ENCODE measurements at regions not wholly inside any gene's neighbourhood (a gene's known extent, or its start where the extent isn't known, plus 50 kb on each side); places are given as distances from the start of the nearest gene placed in this dataset.

DNA sequence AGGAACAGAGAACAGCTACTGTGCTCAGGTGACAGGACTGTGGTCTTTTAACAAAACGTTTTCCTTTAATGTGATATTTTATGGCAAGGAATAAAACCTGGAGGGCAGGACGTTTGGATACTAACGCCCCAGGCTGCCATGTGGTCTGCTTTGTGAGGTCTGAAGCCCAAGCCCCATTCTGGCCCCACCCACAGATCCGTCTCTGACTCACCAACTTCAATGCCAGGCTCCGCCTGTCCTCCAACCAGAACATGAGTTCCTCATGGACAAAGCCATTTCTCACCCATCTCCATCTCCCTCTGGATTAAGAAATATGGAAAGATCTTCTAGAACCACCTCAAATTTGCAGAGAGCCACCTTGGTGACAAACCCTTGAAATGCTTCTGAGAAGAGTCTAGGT is 148.8 kb downstream of the CRYBB2 start:
- no peak for FAIRE-seq

DNA sequence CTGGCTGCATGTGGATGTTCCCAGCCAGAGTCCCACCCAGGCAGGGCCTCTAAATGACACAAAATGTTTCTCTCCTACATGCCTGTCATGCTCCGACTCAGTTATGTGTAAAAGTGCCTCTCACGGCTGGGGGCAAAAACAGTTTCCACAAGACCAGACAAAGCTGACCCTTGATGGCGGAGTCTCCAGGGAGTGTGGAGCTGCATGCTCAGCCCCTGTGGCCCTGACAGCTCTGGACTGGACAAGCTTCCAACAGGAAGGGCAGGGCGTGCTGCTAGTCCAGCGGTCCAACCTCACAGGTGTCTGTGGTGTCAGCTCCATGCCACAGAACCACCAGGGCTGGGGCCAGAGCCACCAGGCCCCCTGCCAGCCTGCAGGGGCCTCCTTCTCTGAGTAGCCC is 149.6 kb downstream of the CRYBB2 start:
- FAIRE-seq: no peak

DNA sequence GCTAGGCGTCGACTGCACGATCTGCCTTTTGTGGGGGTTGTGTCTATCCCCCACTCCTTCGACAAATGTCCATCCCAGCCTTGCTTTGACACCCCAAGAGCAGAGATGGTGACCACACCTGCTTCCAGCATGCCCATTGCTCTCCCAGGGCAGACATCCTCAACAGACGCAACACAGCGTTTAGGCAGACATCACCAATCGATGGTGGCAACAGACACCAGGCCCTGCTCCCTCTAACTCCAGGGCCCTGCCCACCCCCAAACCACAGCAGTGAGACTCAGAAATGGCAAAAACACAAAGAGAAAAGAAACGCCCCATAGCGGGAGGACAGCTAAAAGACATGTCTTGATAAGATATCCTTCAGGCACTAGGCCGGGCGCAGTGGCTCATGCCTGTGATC is 150.9 kb downstream of the CRYBB2 start:
- FAIRE-seq: no peak

DNA sequence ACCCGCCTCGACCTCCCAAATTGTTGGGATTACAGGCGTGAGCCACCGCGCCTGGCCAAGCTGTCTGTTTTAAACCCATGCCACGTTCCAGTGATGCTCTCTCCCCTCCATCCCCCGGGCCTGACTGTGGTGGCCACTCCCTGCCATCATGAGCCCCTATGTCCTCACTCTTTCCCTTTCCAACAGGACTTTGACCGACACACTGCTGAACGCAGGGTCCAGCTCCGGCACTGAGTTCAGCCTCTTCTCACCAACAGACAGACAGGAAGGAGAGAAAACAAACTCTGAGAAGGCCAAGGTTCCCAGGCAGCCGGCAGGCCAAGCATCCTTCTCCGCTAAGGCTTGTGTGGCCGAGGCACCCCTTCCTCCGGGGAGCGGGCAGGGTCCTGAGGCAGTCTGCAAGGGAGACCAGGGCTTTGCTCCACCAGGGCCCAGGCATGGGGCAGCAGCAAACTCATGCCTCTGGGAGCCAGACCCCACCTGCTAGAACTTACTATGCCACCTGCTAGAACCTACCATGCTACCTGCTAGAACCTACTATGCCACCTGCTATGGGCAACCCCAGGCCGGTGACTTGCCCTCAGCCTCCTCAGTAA is 152.7 kb downstream of the CRYBB2 start:
- FAIRE-seq: no peak

DNA sequence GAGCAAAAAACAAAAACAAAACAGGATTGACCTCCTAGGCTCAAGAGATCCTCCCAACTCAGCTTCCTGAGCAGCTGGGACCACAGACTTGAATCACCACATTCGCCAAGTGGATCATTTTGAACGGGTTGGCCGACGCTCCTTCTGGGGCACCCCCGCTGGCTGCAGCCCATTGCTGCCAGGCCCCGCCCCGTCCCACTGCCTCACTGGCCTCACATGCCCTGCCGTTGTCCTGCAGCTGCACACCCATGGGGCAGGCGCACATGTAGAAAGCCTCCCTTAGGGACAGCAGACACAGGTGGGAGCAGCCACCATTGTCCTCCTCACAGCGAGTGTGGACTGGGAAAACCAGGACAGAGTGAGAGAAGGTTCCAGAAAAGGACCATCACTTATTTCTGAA is 154.5 kb downstream of the CRYBB2 start:
- FAIRE-seq: no peak

DNA sequence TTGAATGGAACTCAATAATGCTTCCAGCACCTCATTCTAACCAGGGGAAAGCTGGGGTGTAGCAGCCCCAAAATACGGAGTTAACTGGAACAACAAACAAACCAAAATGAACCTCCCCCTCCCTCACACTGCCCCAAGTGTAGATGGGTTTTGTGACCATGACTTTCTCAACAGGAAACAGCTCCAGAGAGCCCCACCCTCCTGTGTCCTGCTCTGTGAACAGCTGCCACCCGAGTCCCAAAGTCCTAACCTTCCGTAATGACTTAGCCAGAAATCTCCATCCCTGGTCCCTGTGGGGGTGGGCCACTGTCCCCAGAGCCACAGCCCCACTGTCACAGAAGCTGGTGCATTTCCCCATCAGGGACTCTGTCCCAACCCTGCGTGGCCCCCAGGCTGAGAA is 155.4 kb downstream of the CRYBB2 start:
- FAIRE-seq: no peak

DNA sequence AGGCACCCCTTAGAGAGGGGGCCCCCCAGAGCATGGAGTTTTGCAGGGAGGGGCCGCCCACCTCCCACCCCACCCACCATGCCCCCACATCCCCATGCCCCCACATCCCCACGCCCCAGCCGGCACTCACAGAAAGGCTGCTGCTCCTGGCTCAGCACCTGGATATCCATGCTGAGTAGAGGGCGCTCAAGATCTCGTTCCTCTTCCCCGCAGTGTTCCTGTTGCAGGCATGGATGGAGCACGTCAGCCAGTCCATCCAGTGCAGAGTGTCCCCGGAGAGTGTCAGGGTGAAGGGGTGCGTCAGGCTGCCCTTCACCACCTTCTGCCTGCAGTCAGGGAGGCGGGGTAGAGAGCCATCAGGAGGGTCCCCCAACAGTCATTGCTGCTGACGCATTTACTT is 156.2 kb downstream of the CRYBB2 start:
- no peak for FAIRE-seq

DNA sequence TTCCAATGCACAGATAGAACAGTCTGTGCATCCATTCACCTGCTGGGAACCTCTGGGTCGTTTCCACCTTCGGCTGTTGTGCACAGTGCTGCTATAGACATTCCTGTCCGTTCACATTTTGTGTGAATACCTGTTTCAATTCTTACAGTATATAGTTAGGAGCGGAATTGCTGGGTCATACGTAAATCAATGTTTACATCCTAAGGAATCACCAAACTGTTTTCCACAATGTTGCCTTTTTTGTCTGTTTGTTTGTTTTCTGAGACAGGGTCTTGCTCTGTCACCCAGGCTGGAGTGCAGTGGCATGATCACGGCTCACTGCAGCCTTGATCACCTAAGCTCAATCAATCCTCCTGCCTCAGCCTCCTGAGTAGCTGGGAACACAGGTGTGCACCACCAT is 158.3 kb downstream of the CRYBB2 start:
- no peak for FAIRE-seq

DNA sequence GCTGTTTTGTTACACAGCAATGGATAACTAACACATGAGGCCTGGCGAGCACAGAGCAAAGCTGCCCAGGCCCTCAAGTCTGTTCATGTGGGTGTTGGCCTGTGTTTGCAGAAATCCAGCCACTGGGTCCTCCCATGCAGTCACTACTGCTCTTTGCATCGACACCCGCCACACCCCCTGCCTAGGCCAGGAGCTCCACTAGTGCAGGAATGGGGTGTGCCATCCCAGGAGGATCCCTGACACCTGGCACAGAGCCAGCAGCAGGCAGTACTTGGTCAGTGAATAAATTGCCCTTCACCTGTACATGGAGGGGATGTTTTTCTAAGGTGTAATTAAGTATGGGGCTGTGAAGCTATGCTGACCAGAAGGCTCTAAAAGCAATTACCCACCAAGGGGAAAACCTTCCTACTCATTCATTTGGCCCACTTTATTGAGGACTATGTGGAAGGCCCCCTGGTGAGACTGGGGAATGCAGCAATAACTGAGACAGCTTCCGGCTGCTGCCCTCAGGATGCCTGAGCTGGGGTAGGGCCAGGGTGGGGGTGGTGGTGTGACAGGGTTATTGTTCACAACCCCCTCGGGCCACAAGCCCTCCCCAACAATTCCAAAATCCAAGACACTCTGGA is 160.8 kb downstream of the CRYBB2 start:
- no peak for FAIRE-seq

DNA sequence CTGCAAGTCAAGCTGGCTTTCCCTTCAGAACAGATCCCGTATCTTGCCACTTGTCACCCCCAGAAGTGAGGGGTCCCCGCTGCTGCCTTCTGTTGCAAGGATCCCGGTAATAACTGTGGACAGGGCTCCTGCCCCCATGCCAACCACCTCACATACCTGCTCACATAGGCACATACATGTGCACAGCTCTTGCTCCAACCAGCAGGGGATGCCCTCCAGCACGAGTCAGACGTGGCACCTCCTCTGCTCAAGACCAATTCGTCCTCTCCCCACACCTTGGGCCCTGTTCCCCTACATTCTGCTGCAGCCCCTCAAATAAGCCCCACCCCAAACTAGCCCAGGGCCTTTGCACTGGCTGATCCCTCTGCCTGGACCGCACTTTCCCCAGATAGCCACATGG is 163.3 kb downstream of the CRYBB2 start:
- no peak for FAIRE-seq

DNA sequence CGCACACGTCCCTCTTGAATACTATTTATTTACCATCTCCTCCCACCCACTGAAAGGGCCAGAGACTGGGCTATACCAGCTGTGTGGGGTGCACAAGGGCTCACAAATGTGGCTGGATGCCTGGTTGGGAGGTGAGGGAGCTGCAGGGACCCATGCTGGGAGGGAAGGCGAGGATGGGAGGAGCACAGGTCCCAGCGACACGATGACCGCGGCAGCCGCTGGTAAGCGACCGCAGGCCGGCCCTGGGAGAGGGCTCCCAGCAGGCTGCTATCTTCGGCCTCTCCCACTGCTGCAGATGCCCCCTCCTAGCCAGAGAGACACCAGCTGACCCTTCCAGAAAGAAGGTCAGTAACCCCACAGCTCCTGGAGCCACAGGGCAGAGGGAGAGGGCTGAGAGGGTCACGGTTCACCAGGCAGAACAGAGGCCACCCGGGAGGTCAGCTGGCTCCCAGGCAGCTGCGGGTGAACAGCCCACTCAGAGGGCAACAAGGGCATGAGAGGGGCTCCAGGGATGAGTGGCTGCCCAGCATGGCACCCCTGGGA is 163.9 kb downstream of the CRYBB2 start:
- no peak for FAIRE-seq

DNA sequence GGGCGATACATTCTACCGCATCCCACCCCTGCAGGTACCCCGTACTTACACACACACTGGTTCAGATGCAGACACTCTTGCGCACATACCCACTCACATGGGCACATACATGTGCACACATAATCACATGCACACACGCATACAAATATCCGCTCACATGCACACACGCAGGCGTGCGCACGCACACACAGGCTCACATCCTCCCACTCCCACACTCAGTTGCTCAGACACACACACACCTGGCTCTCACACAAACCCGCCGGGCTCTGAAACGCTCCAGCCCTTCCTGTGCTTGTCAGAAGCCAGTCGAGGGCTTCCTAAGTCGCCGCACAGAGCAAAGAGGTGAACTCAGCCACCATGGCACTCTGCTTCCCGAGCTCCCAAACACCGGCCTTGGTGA is 164.5 kb downstream of the CRYBB2 start:
- FAIRE-seq: no peak

DNA sequence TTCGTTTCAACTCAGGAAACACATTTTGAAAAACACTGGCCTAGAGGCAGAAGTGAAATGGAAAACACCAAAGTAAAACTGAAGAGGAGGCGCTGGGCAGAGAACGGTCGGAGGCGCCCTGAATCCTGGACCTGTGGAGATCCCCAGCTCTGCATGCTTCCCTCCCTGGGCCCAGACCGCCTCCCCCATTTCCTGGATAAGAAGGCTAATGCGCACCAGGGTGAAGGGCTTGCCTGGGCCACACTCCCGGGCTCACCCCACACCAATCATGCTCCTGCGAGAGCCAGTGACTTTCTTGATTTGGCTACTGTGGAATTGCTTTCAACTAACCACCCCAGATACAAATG is 167.1 kb downstream of the CRYBB2 start:
- FAIRE-seq: no peak

DNA sequence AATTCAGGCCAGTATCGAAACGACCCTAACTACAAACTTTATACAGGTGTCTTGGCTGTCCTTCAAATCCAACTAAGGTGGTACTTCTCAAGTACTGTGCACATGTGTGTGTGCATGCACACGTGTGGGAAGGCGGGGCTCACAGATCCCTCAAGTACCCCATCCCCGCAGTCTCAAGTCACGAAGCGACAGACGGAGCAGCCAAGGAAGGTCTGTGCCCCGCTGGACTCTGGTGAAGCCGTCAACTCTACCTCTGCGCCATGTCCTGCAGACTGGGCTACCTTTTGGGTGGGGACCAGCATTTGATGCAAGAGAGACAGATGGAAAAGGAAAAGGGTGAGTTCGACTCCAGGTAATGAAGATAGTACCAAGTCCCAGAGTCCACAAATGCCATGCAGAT is 169.0 kb downstream of the CRYBB2 start:
- no peak for FAIRE-seq

DNA sequence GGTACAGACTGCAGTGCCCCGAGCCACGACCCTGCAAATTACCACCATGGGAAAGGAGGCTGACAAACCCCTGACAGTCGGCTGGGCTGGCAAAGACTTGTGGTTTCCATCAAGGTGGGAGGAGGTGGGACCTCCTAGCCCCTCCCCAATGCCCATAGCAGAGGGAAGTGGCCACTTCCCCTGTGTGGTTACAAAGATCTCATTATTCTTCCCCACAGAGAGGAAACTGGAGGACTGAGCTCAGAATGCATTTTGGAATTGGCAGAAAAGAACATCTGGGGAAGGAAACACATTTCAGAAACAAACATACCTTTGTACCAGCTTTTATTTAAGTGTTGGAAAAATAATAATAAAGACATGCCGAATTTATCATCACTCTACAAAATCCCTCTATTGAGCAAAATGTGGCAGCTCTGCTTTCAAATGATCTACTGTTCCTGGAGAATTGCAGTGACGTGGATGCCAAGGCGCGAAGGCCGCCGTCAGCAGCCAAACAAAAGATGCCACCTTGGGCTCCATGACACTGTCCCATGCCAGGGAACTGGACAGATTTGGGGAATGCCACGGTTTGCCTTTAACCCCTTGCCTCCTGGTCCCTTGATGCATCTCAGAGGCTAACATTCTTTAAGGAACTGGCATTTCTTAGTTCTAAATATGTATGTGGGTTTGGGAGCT is 169.6 kb downstream of the CRYBB2 start:
- no peak for FAIRE-seq

DNA sequence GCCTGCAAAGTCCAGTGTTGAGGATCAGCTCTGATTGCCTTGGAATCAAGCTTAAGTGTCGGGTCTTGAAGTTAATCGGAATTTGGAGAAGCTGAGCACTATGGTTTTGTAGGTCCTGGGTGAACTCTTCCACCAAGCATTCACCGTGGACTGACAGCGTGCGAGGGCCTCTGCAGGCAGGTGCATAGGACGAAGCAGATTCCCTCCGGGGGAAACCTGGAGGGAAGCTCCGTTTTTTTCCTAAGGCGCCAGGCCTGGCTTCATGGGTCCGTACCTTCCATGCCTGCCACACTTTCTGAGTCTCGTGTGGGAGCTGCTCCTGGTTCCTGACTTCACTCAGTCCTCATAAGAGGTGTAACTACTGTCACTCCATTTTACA is 170.1 kb downstream of the CRYBB2 start:
- FAIRE-seq: no peak

DNA sequence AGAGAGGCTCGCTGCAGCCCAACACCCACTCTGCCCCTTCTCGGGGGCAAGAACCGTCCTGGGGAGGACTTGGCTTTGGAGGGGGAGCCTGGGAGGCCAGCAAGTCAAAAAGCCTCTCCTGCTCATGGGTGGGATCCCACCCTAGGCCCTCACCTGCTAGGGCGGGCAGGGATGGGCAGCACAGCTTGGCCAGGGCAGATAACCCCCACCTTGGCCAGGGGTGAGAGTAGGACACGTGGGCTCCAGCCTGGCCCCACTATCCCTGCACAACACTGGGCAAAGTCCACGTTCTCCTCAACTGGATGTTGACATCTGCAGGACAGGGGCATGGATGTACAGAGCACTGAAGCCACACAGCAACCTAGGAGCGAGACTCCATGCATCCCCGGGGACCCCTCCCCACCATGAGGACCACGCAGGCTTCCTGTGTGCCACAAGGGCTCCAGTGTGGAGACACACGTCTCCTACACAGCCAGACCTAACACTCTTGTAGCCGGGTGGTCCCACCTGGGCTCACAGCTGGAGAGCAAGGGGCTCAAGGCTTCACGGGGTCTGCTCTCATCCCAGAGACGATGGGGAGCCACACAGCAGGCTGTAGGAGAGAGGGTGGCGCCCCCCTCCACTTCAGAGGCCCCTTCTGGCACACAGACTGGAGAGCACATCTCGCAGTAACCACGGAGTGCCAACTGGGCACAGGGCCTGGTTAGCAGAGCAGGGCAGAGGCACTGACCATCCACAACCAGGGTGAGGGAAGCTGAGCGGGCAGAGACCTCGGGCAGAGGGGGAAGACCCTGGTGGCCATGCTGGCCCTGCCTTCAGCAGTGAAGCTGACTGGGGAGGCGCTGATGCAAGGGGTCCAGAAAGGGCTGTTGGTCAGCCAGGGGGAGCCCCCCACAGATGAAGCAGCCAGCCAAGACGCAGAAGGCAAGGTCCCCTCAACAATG is 171.1 kb downstream of the CRYBB2 start:
- no peak for FAIRE-seq

DNA sequence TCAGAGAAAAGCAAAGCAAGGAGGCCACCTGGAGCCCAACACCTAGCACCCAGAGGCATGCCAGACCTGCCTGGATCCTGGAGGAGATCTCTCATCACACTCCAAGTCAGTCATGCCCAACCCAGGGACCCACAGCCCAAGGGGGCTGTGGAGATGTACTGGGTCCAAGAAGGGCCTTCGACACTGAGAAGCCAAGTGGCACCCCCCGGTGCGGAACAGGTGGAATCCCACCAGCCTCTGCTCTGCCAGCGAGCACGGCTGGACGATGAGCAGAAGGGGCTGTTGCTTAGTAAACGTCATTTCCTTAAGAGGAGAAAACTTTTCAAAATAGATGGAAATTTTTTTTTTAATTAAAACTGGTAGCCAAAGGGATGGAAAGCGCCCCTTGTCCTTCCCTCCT is 171.9 kb upstream of the GRK3 start:
- no peak for FAIRE-seq

DNA sequence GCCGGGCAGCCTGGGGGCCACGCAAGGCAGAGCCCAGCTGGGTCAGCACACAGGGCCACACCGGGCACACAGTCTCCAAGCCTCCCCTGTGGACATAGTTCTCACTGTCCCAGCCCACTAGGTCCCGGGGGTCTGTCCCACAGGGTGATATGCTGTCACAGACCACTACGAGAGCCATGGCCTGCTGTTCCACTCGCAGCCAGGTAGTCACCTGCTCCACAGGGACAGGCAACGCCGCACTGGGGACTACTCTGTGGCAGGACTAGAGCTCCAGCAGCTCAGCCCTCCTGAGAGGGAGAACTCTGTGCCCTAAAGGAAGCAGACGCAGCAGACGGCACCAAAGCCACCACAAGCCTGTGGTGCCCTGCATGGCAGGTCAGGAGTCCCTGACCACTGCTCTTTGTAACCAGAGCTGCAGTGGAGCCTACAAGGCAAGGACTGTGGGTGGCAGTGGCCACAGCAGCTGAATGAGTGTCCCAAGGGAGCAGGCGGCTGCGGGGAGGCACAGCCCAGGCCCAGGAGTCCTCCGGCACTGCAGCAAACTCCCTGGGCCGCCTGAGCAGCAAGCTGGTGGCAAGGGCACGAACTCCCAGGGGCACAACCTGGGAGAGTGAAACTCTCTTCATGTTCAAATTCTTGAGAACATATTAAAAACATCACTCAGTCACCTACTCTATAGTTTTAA is 171.2 kb upstream of the GRK3 start:
- FAIRE-seq: no peak

DNA sequence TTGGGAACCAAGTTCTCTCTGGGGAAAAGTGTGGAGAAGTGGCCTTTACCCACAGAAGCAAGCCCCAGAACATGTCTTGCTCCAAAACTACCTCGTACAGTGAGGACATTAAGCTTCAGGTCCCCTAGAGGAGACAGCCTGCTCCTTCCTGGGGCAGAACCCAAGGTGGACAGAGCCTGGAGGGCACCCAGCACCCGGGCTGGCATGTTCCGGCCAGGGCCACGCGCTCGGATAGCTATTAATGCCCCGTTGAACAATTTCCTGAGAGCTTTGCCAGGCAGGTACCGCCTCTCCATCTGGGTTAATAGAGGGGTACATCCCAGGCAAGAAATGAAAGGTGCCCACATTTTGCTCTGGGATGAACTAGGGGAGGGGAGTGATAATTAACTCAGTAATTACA is 169.0 kb upstream of the GRK3 start:
- no peak for FAIRE-seq

DNA sequence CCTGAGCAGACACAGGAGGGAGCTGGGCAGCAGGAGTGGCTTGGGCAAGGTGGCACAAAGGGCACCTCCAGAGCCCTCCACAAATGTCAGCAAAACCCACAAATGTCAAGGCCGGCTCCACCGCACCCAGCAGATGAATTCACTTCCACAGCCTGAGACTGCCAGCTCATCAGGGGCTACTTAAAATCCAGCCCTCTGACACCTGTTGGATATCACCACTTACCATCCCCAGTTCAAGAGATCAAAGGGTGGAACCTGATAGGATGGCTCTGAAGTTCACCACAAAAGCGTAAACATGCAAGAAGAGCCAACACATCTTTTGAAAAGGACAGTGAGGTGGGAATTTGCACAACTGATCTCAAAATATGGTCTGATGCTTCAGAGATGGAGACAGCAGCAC is 168.6 kb upstream of the GRK3 start:
- FAIRE-seq: no peak

DNA sequence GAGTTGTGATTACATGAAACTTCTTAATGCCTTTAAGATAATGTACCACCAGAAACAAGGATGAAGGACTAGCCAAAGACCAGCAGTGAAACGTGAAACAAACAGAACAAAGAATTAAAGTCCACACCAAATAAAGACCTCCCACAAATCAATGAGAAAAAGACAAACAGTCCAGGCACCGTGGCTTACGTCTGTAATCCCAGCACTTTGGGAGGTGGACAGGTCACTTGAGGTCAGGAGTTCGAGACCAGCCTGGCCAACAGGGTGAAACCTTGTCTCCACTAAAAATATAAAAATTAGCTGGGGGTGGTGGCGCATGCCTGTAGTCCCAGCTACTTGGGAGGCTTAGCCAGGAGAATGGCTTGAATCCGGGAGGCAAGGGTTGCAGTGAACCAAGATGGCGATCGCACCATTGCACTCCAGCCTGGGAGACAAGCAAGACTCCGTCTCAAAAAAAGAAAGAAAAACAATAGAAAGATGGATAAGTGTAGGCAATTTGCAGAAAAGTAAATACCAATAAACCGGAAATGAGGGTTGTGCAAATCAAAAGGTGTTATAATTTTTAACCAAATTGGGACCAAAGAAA is 167.8 kb upstream of the GRK3 start:
- FAIRE-seq: no peak

DNA sequence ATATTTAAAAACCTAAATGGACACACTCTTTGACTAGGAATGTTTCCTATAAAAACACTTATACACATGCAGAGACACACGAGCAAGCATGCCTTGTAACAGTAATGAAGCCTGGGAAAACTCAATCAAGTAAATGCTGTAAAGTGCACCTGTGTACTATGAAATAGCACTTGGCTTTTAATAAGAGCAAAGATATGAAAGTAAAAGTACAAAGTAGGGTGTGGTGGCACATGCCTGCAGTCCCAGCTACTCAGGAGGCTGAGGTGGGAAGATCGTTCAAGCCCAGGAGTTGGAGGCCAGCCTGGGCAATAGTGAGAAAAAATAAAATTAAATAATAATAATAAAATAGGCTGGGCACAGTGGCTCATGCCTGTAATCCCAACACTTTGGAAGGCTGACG is 166.9 kb upstream of the GRK3 start:
- FAIRE-seq: no peak
